ENCODE measurements at regions not wholly inside any gene's neighbourhood (a gene's known extent, or its start where the extent isn't known, plus 50 kb on each side); places are given as distances from the start of the nearest gene placed in this dataset.

- Histone ChIP-seq H3K9ac (no peak overlapping the region), H3K9me3 (no peaks in the 10 kb centered on the region), H3K27ac (ENCODE audit: low read depth in 2 of 2, low read length in 1 of 2) (no peak overlapping the region), H2AFZ (ENCODE audit: low read depth) (no peak overlapping the region), H3K4me1 (ENCODE audit: control insufficient read depth in 1 of 2, insufficient read depth in 2 of 2, low read depth in 1 of 2, low read length in 1 of 2) (no peaks in the 10 kb centered on the region; a peak in 1 of 4 replicates), H4K20me1 (ENCODE audit: insufficient read depth) (no peaks in the 10 kb centered on the region), H3F3A (replicated peaks; ENCODE audit: insufficient read depth) (no peaks in the 10 kb centered on the region), H3K27me3 (ENCODE audit: insufficient read depth) (no peaks in the 10 kb centered on the region), H3K79me2 (ENCODE audit: insufficient read depth) (no peaks in the 10 kb centered on the region), H3K9me2 (no peaks in the 10 kb centered on the region), H3K4me3 (ENCODE audit: low read depth in 2 of 2, low read length in 1 of 2) (no peak overlapping the region), H3K36me3 (replicated peaks in 1 of 2; ENCODE audit: control insufficient read depth in 1 of 2, insufficient read depth in 2 of 2, low read length in 1 of 2) (no peaks in the 10 kb centered on the region), H3K4me2 (no peak overlapping the region)
- ChIA-PET CTCF (no interaction called here), POLR2A (no interaction called here)
- no peak for DNase-seq
- 16% methylated on average over 3 of the region's 3 CpGs for WGBS (ENCODE audit: low lambda C conversion rate)
- TF ChIP-seq FOXM1 (IDR thresholded peaks at IDR 0.05; ENCODE audit: low read depth) (no peak), RFX5 (IDR thresholded peaks at IDR 0.05; ENCODE audit: low read length) (no peak), CTCF (IDR thresholded peaks at IDR 0.05) (no peak), PBX3 (IDR thresholded peaks at IDR 0.05) (no peak), GATA2 (CRISPR knock-in tag; IDR thresholded peaks at IDR 0.05) (no peak), USF2 (IDR thresholded peaks at IDR 0.05; ENCODE audit: borderline replicate concordance, low read depth, low read length) (no peak), SIN3A (IDR thresholded peaks at IDR 0.05; ENCODE audit: borderline replicate concordance, low read depth, low read length) (no peak), SMC3 (IDR thresholded peaks at IDR 0.05; ENCODE audit: low read depth, low read length) (no peak), MEF2A (IDR thresholded peaks at IDR 0.05; ENCODE audit: borderline replicate concordance, low read depth) (no peak), USF1 (IDR thresholded peaks at IDR 0.05; ENCODE audit: borderline replicate concordance, low read depth) (no peak), ZBTB33 (IDR thresholded peaks at IDR 0.05; ENCODE audit: borderline replicate concordance, low read depth) (no peak), MXI1 (IDR thresholded peaks at IDR 0.05; ENCODE audit: low read depth, low read length) (no peak), RXRA (IDR thresholded peaks at IDR 0.05; ENCODE audit: borderline replicate concordance, low read depth) (no peak), NRF1 (IDR thresholded peaks at IDR 0.05; ENCODE audit: low read depth, low read length) (no peak), RAD21 (IDR thresholded peaks at IDR 0.05; ENCODE audit: low read length) (no peak), RCOR1 (IDR thresholded peaks at IDR 0.05; ENCODE audit: low read length) (no peak), REST (IDR thresholded peaks at IDR 0.05; ENCODE audit: low read depth, low read length) (no peak)
Measured at GRCh38 chr3:168747697-168748096, 652.0 kb upstream of the GOLIM4 start.

All from SK-N-SH (cell line).